C4-2B (cell line): ENCODE measurements at regions not wholly inside any gene's neighbourhood (a gene's known extent, or its start where the extent isn't known, plus 50 kb on each side); places are given as distances from the start of the nearest gene placed in this dataset.

Source experiments
- CTCF ChIP-seq: fragments of 450-650 bp; conservative IDR thresholded peaks from 2 replicates; pipeline ENCODE4 v1.5.1; 2017; ENCODE audit warnings: mild to moderate bottlenecking
- ZFX ChIP-seq: fragments of 450-650 bp; IDR thresholded peaks from 2 replicates; pipeline ENCODE4 v1.6.1; 2017

GRCh38 chr13:73739394-73739793 lies 394.8 kb downstream of the KLF12 start:
- TF ChIP-seq CTCF (no peak), ZFX (no peak)
